IMR-90 (cell line): ENCODE measurements at regions not wholly inside any gene's neighbourhood (a gene's known extent, or its start where the extent isn't known, plus 50 kb on each side); places are given as distances from the start of the nearest gene placed in this dataset.

Experiments used
- ATAC-seq: fragments of 200-7000 bp; cut with Tn5 transposase; 2 replicates; pipeline ENCODE4 v1.9.1; 2020; ENCODE audit warnings: low read depth, mild to moderate bottlenecking, moderate library complexity
- BruUV-seq: library from RNA; stranded (reverse); fragments of 400-500 nt; replicated peaks from 2 replicates; lab custom pipeline; 2021; lab: Mats Ljungman, UMichigan
- CTCF ChIA-PET: fragments of 300-600 bp; formaldehyde crosslinking; extraction: SDS; loops from one replicate; lab custom pipeline; 2021; ENCODE audit warnings: antibody characterized with exemption; lab: Yijun Ruan, JAX
- POLR2A ChIA-PET: fragments of 300-600 bp; sonication (Branson Sonifier 250); formaldehyde crosslinking; loops from one replicate; lab custom pipeline; 2022; ENCODE audit warnings: antibody characterized with exemption; ENCODE audit not compliant: unreplicated experiment; lab: Charles Lee
- DNase-seq: peaks from one replicate; pipeline ENCODE4 v3.0.0; 2013
- H2AFZ ChIP-seq: replicated peaks from 2 replicates; pipeline ENCODE3; 2013; ENCODE audit warnings: low read length, mild to moderate bottlenecking; ENCODE audit not compliant: poor library complexity
- H2AK5ac ChIP-seq: 2 replicates; pipeline ENCODE4 v1.6.1; 2013; ENCODE audit warnings: low read depth, low read length, inconsistent platforms
- H2AK9ac ChIP-seq: replicated peaks from 2 replicates; pipeline ENCODE3; 2013; ENCODE audit warnings: mild to moderate bottlenecking, low read depth, low read length, moderate library complexity; ENCODE audit not compliant: poor library complexity
- H2BK120ac ChIP-seq: 2 replicates; pipeline ENCODE4 v1.6.1; 2013; ENCODE audit warnings: low read depth, low read length, inconsistent platforms
- H2BK15ac ChIP-seq: 3 replicates; pipeline ENCODE4 v1.6.1; 2013; ENCODE audit warnings: low read depth, low read length, inconsistent platforms
- H2BK20ac ChIP-seq: 2 replicates; pipeline ENCODE4 v1.6.1; 2013; ENCODE audit warnings: low read depth, mild to moderate bottlenecking, inconsistent platforms, low read length, moderate library complexity
- H2BK5ac ChIP-seq: 2 replicates; pipeline ENCODE4 v1.6.1; 2013; ENCODE audit warnings: mild to moderate bottlenecking, low read depth, low read length, inconsistent platforms; ENCODE audit not compliant: poor library complexity, severe bottlenecking
- H3K14ac ChIP-seq: replicated peaks from 2 replicates; pipeline ENCODE4 v1.6.1; 2013; ENCODE audit warnings: low read depth, low read length, inconsistent platforms
- H3K18ac ChIP-seq: 2 replicates; pipeline ENCODE4 v1.6.1; 2013; ENCODE audit warnings: low read depth, low read length, control low read depth
- H3K23ac ChIP-seq: 2 replicates; pipeline ENCODE4 v1.6.1; 2013; ENCODE audit warnings: low read depth, low read length, inconsistent platforms
- H3K27ac ChIP-seq: 2 replicates; pipeline ENCODE4 v1.5.1; 2013; ENCODE audit warnings: mild to moderate bottlenecking, control low read depth, low read length; ENCODE audit not compliant: insufficient read depth
- H3K27me3 ChIP-seq: 2 replicates; pipeline ENCODE4 v1.6.1; 2013; ENCODE audit warnings: low read length; ENCODE audit not compliant: control insufficient read depth, insufficient read depth
- H3K36me3 ChIP-seq: 2 replicates; pipeline ENCODE4 v1.6.1; 2013; ENCODE audit warnings: low read length, mixed read lengths; ENCODE audit not compliant: control insufficient read depth, insufficient read depth
- H3K4ac ChIP-seq: 2 replicates; pipeline ENCODE4 v1.6.1; 2013; ENCODE audit warnings: low read depth, low read length, inconsistent platforms
- H3K4me1 ChIP-seq: 2 replicates; pipeline ENCODE4 v1.6.1; 2013; ENCODE audit warnings: low read length, mixed read lengths; ENCODE audit not compliant: control insufficient read depth, insufficient read depth
- H3K4me2 ChIP-seq: 2 replicates; pipeline ENCODE4 v1.6.1; 2013; ENCODE audit warnings: low read depth, mild to moderate bottlenecking, control low read depth, low read length, moderate library complexity
- H3K4me3 ChIP-seq: 2 replicates; pipeline ENCODE4 v1.5.1; 2013; ENCODE audit warnings: low read depth, mild to moderate bottlenecking, control low read depth, low read length, moderate library complexity; ENCODE audit not compliant: insufficient read depth
- H3K56ac ChIP-seq: 2 replicates; pipeline ENCODE4 v1.6.1; 2013; ENCODE audit warnings: low read length, inconsistent platforms; ENCODE audit not compliant: insufficient read depth; ENCODE audit errors: extremely low read depth
- H3K79me1 ChIP-seq, 2 experiments: 2 replicates each; pipeline ENCODE4 v1.6.1; 2013; ENCODE audit warnings: low read length in 2 of 2, inconsistent platforms in 1 of 2, low read depth in 1 of 2
- H3K9ac ChIP-seq: 2 replicates; pipeline ENCODE4 v1.6.1; 2013; ENCODE audit warnings: low read depth, low read length, control low read depth
- H3K9me1 ChIP-seq: 2 replicates; pipeline ENCODE4 v1.6.1; 2013; ENCODE audit warnings: low read length, inconsistent platforms; ENCODE audit not compliant: insufficient read depth
- H3K9me3 ChIP-seq: 2 replicates; pipeline ENCODE4 v1.6.1; 2013; ENCODE audit warnings: low read length; ENCODE audit not compliant: control insufficient read depth, insufficient read depth
- H4K20me1 ChIP-seq: 2 replicates; pipeline ENCODE4 v1.6.1; 2013; ENCODE audit warnings: low read length, inconsistent platforms; ENCODE audit not compliant: insufficient read depth
- H4K5ac ChIP-seq: 2 replicates; pipeline ENCODE4 v1.6.1; 2013; ENCODE audit warnings: mild to moderate bottlenecking, low read depth, low read length, control low read depth
- H4K8ac ChIP-seq, 2 experiments: 2 replicates each; pipeline ENCODE4 v1.6.1; 2013; ENCODE audit warnings: low read depth in 2 of 2, low read length in 2 of 2, control low read depth in 1 of 2, inconsistent platforms in 1 of 2
- H4K91ac ChIP-seq: 2 replicates; pipeline ENCODE4 v1.6.1; 2013; ENCODE audit warnings: low read depth, low read length, inconsistent platforms; ENCODE audit not compliant: insufficient read depth
- BHLHE40 ChIP-seq: fragments of 150-350 bp; IDR thresholded peaks from 2 replicates; pipeline ENCODE4 v1.6.1; 2016; ENCODE audit warnings: mild to moderate bottlenecking, low read depth, low read length
- CEBPB ChIP-seq: IDR thresholded peaks from 2 replicates; pipeline ENCODE4 v1.6.1; 2012; ENCODE audit warnings: low read depth, low read length, improper control_type of control experiment
- CHD1 ChIP-seq: IDR thresholded peaks from 2 replicates; pipeline ENCODE4 v1.6.1; 2012; ENCODE audit warnings: low read depth, low read length, improper control_type of control experiment
- FOS ChIP-seq: fragments of 150-350 bp; IDR thresholded peaks from 2 replicates; pipeline ENCODE4 v1.6.1; 2016; ENCODE audit warnings: low read depth, low read length
- MAFK ChIP-seq: IDR thresholded peaks from 2 replicates; pipeline ENCODE4 v1.6.1; 2012; ENCODE audit warnings: low read depth, low read length, improper control_type of control experiment
- MAZ ChIP-seq: IDR thresholded peaks from 2 replicates; pipeline ENCODE4 v1.6.1; 2012; ENCODE audit warnings: low read depth, mild to moderate bottlenecking, low read length, improper control_type of control experiment, moderate library complexity, borderline replicate concordance
- MXI1 ChIP-seq: IDR thresholded peaks from 2 replicates; pipeline ENCODE4 v1.6.1; 2012; ENCODE audit warnings: low read depth, mild to moderate bottlenecking, low read length, moderate library complexity, borderline replicate concordance
- NFE2L2 ChIP-seq: fragments of 150-350 bp; IDR thresholded peaks from 2 replicates; pipeline ENCODE4 v1.6.1; 2016; ENCODE audit warnings: low read depth, mild to moderate bottlenecking, low read length
- POLR2A ChIP-seq: IDR thresholded peaks from 2 replicates; pipeline ENCODE4 v1.6.1; 2012; ENCODE audit warnings: mild to moderate bottlenecking, low read depth, low read length
- RAD21 ChIP-seq: IDR thresholded peaks from 2 replicates; pipeline ENCODE4 v1.6.1; 2012; ENCODE audit warnings: low read length, improper control_type of control experiment
- RCOR1 ChIP-seq: IDR thresholded peaks from 2 replicates; pipeline ENCODE4 v1.6.1; 2012; ENCODE audit warnings: mild to moderate bottlenecking, low read length, improper control_type of control experiment; ENCODE audit not compliant: insufficient replicate concordance
- RFX5 ChIP-seq: IDR thresholded peaks from 2 replicates; pipeline ENCODE4 v1.8.0; 2012; ENCODE audit warnings: low read depth, mild to moderate bottlenecking, low read length, moderate library complexity
- SMC3 ChIP-seq: fragments of 150-350 bp; IDR thresholded peaks from 2 replicates; pipeline ENCODE4 v1.6.1; 2016; ENCODE audit warnings: low read depth, mild to moderate bottlenecking, antibody characterized with exemption, low read length, moderate library complexity
- WGBS, 2 experiments: methylation state at CpG; one replicate each; pipeline versions ENCODE4 v1.1.5 to v1.1.7; 2013; ENCODE audit warnings: missing lambda C conversion rate in 2 of 2; ENCODE audit not compliant: insufficient read length in 1 of 2; ENCODE audit errors: extremely low coverage in 2 of 2; 5-methylcytosine and 5-hydroxymethylcytosine counted together
- dilution Hi-C: fragments of 300-500 bp; cut with HindIII; formaldehyde crosslinking; loops from one replicate; pipeline ENCODE4 v1.14.3; 2018; ENCODE audit warnings: low sequenced_read_pairs; ENCODE audit not compliant: unreplicated experiment
- in situ Hi-C: fragments of 300-500 bp; cut with MboI; formaldehyde crosslinking; loops from 3 replicates; pipeline ENCODE4 v1.14.3; 2019; ENCODE audit warnings: low sequenced_read_pairs, inconsistent platforms, mixed read lengths
- intact Hi-C: fragments of 100-400 bp; cut with micrococcal nuclease; formaldehyde crosslinking; loops from 2 replicates; pipeline ENCODE4 v1.10.0; 2022
- TF ChIP-seq, protein P1 (sequence below): fragments of 150-350 bp; IDR thresholded peaks from 2 replicates; pipeline ENCODE4 v1.6.1; 2017; ENCODE audit warnings: mild to moderate bottlenecking, antibody characterized with exemption, low read length, low read depth
- TF ChIP-seq, protein P2 (sequence below): conservative IDR thresholded peaks from 2 replicates; pipeline ENCODE4 v1.5.1; 2012; ENCODE audit warnings: mild to moderate bottlenecking, low read depth, low read length, improper control_type of control experiment
- TF ChIP-seq, protein P3 (sequence below): fragments of 150-350 bp; IDR thresholded peaks from 2 replicates; pipeline ENCODE4 v1.6.1; 2016; ENCODE audit warnings: low read depth, mild to moderate bottlenecking, low read length, moderate library complexity, borderline replicate concordance

DNA sequence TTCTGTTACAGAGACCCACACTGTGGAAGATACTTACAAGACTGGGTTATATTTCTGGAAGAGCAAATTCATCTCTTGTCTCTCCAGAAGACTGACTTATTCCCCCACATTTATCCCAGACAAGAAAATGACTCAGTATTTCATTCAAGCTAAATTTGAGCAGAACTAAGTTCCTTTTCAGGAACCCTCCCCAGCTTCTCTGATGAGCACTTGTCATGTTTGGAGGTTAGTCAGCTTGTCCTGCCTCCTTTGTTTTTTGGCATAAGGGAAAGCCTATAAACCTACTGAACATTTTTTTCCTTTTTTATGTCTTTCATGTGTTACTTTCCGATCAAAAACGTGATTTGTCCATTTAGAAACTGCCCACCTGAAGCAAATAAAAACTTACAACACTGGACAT is 198.0 kb downstream of the C16orf95 start:
- H2AK9ac ChIP-seq, result no peak overlapping the region
- no peak overlapping the region for H3K56ac ChIP-seq
- H3K18ac ChIP-seq, result no peak overlapping the region
- no peak overlapping the region for H3K23ac ChIP-seq
- H4K91ac ChIP-seq, result no peak overlapping the region
- no peak for TF ChIP-seq CHD1
- TF ChIP-seq, protein P1, sequence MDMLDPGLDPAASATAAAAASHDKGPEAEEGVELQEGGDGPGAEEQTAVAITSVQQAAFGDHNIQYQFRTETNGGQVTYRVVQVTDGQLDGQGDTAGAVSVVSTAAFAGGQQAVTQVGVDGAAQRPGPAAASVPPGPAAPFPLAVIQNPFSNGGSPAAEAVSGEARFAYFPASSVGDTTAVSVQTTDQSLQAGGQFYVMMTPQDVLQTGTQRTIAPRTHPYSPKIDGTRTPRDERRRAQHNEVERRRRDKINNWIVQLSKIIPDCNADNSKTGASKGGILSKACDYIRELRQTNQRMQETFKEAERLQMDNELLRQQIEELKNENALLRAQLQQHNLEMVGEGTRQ, result no peak
- no peak for TF ChIP-seq RFX5
- TF ChIP-seq CEBPB, result no peak
- TF ChIP-seq MAFK, result no peak
- TF ChIP-seq FOS, result no peak
- TF ChIP-seq RCOR1, result no peak
- no peak for TF ChIP-seq MAZ
- TF ChIP-seq SMC3, result no peak
- no peak for TF ChIP-seq POLR2A
- no peak for TF ChIP-seq RAD21
- TF ChIP-seq, protein P2, sequence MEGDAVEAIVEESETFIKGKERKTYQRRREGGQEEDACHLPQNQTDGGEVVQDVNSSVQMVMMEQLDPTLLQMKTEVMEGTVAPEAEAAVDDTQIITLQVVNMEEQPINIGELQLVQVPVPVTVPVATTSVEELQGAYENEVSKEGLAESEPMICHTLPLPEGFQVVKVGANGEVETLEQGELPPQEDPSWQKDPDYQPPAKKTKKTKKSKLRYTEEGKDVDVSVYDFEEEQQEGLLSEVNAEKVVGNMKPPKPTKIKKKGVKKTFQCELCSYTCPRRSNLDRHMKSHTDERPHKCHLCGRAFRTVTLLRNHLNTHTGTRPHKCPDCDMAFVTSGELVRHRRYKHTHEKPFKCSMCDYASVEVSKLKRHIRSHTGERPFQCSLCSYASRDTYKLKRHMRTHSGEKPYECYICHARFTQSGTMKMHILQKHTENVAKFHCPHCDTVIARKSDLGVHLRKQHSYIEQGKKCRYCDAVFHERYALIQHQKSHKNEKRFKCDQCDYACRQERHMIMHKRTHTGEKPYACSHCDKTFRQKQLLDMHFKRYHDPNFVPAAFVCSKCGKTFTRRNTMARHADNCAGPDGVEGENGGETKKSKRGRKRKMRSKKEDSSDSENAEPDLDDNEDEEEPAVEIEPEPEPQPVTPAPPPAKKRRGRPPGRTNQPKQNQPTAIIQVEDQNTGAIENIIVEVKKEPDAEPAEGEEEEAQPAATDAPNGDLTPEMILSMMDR, result no peak
- TF ChIP-seq MXI1, result no peak
- TF ChIP-seq, protein P3, sequence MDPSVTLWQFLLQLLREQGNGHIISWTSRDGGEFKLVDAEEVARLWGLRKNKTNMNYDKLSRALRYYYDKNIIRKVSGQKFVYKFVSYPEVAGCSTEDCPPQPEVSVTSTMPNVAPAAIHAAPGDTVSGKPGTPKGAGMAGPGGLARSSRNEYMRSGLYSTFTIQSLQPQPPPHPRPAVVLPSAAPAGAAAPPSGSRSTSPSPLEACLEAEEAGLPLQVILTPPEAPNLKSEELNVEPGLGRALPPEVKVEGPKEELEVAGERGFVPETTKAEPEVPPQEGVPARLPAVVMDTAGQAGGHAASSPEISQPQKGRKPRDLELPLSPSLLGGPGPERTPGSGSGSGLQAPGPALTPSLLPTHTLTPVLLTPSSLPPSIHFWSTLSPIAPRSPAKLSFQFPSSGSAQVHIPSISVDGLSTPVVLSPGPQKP, result no peak
- no peak for TF ChIP-seq NFE2L2
- TF ChIP-seq BHLHE40, result no peak
- no peak for DNase-seq
- H2BK20ac ChIP-seq, result no peak overlapping the region
- no peak overlapping the region for H4K8ac ChIP-seq
- no peak overlapping the region for H3K27ac ChIP-seq
- H2AK5ac ChIP-seq, result no peak overlapping the region
- BruUV-seq, result no TSS peak
- no peaks in the 10 kb centered on the region for H4K20me1 ChIP-seq
- ChIA-PET CTCF (no interaction called here), POLR2A (no interaction called here)
- H4K5ac ChIP-seq, result no peak overlapping the region
- no peak overlapping the region for H3K14ac ChIP-seq
- H3K36me3 ChIP-seq, result no peaks in the 10 kb centered on the region
- no peaks in the 10 kb centered on the region for H3K9me1 ChIP-seq
- dilution Hi-C loops, result no loop called here
- no peak overlapping the region for H3K4me3 ChIP-seq
- no peak overlapping the region for H2BK15ac ChIP-seq
- no peak overlapping the region for H2BK5ac ChIP-seq
- H3K9me3 ChIP-seq, result peaks cover 10% of the 10 kb centered on the region
- H3K27me3 ChIP-seq, result peaks cover 37% of the 10 kb centered on the region
- no peaks in the 10 kb centered on the region for H3K4me1 ChIP-seq
- no peak overlapping the region for H2BK120ac ChIP-seq
- H2AFZ ChIP-seq, result no peak overlapping the region
- WGBS, 2 experiments, result no CpG with 5 or more reads among the region's 2 CpGs
- H3K9ac ChIP-seq, result no peak overlapping the region
- H3K79me1 ChIP-seq, result no peaks in the 10 kb centered on the region
- no peak overlapping the region for H3K4ac ChIP-seq
- in situ Hi-C loops, result no loop called here
- no peak for ATAC-seq
- intact Hi-C loops, result no loop called here
- no peak overlapping the region for H3K4me2 ChIP-seq
